Prostate gland (tissue), 2 donors: ENCODE measurements at regions not wholly inside any gene's neighbourhood (a gene's known extent, or its start where the extent isn't known, plus 50 kb on each side); places are given as distances from the start of the nearest gene placed in this dataset.
"Not testable (repeated sequence)": the region's sequence is repeated elsewhere in the genome, so short reads cannot be mapped to it uniquely, and the experiment has no call there.

ENCODE experiments used
- CTCF ChIP-seq, 4 experiments: fragments of 200-600 bp in 2 of 4; fragments of 450-650 bp in 2 of 4; sonication (generic) in 2 of 4; IDR thresholded peaks; 1 replicate in 3 of 4; 2 replicates in 1 of 4; pipeline ENCODE4 v1.5.1; 2016 to 2019; ENCODE audit warnings: antibody characterized with exemption in 4 of 4, mild to moderate bottlenecking in 2 of 4, moderate library complexity in 2 of 4
- POLR2A ChIP-seq: fragments of 450-650 bp; IDR thresholded peaks from one replicate; pipeline ENCODE4 v1.6.1; 2016; ENCODE audit warnings: antibody characterized with exemption, mild to moderate bottlenecking
- POLR2AphosphoS5 ChIP-seq: sonication (generic); formaldehyde crosslinking; IDR thresholded peaks from one replicate; pipeline ENCODE4 v1.6.1; 2017; ENCODE audit warnings: antibody characterized with exemption

DNA sequence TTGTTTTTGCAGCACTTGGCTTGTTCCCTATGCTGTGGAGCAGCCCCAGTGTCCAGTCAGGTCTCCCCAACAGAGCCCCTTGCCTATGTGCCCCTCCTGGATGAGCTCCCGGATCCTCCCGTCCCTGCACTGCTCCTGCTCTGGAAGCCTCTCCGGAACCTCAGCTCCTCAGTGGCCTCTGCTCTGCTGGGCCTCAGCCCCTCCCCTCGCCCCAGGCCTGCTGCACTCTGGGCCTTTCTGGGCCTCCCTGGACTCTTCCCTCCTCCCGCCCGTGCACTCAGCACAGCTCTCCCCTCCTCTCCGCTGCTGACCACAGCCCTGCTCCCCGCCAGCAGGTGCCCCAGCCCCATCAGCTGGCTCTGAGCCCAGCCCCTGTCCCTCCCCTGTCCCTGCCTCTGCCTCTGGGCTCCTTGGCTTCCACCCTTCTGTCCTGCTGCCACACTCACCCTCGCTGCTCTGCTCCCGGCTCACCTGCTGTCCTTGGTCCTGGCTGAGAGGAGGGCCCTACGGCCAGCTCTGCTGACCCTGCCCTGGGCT is 102.2 kb downstream of the TMEM121 start:
- TF ChIP-seq CTCF (IDR thresholded peaks at IDR 0.05); POLR2AphosphoS5; POLR2A: not testable (repeated sequence)
